ENCODE measurements at regions not wholly inside any gene's neighbourhood (a gene's known extent, or its start where the extent isn't known, plus 50 kb on each side); places are given as distances from the start of the nearest gene placed in this dataset.
"Not testable (repeated sequence)": the region's sequence is repeated elsewhere in the genome, so short reads cannot be mapped to it uniquely, and the experiment has no call there.

DNA sequence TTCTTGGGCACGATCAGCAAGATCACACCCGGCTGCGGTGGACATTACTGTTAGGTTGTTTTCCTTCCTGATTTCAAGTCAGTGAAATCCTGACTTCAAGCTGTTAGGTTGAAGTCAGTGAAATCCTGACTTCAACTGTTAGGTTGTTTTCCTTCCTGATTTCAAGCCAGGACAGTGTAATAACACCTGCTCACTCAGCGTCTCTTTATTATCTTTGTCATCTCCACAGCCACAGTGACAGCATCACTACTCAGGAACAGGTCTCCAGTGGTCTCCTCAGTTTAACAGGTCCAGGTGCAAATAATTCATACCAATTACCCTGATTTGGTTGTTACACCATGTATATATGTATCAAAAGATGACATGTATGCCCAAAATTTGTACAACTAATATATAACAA, 208.1 kb upstream of the REG3G start:
- ChIA-PET CTCF (no interaction called here), POLR2A (ENCODE audit: low non-redundant PET) (no interaction called here)
- no peak for DNase-seq (ENCODE audit: low spot score)
- Histone ChIP-seq H3K4me1 (ENCODE audit: insufficient read depth, low read length, poor library complexity, severe bottlenecking) (peaks cover 15% of the 10 kb centered on the region), H3K36me3 (ENCODE audit: insufficient read depth, low read length, poor library complexity, severe bottlenecking) (no peaks in the 10 kb centered on the region), H3K27me3 (replicated peaks; ENCODE audit: insufficient read depth, low read depth, low read length, poor library complexity) (no peaks in the 10 kb centered on the region), H3K4me3 (ENCODE audit: low read depth, low read length, poor library complexity, severe bottlenecking) (no peak overlapping the region), H3K9me3 (ENCODE audit: low read depth, low read length, poor library complexity, severe bottlenecking) (no peaks in the 10 kb centered on the region), H3K27ac (ENCODE audit: low read depth, low read length, poor library complexity, severe bottlenecking) (no peak overlapping the region)
- no TSS peak for BruUV-seq (replicated peaks)
- intact Hi-C loops (cut with micrococcal nuclease; ENCODE audit: unreplicated experiment): no loop called here
- TF ChIP-seq, protein P1, sequence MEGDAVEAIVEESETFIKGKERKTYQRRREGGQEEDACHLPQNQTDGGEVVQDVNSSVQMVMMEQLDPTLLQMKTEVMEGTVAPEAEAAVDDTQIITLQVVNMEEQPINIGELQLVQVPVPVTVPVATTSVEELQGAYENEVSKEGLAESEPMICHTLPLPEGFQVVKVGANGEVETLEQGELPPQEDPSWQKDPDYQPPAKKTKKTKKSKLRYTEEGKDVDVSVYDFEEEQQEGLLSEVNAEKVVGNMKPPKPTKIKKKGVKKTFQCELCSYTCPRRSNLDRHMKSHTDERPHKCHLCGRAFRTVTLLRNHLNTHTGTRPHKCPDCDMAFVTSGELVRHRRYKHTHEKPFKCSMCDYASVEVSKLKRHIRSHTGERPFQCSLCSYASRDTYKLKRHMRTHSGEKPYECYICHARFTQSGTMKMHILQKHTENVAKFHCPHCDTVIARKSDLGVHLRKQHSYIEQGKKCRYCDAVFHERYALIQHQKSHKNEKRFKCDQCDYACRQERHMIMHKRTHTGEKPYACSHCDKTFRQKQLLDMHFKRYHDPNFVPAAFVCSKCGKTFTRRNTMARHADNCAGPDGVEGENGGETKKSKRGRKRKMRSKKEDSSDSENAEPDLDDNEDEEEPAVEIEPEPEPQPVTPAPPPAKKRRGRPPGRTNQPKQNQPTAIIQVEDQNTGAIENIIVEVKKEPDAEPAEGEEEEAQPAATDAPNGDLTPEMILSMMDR (conservative IDR thresholded peaks at IDR 0.05; ENCODE audit: low read depth, low read length): no peak
- TF ChIP-seq EZH2 (IDR thresholded peaks at IDR 0.05; ENCODE audit: borderline replicate concordance, low read depth, low read length, poor library complexity, severe bottlenecking): no peak

DNA sequence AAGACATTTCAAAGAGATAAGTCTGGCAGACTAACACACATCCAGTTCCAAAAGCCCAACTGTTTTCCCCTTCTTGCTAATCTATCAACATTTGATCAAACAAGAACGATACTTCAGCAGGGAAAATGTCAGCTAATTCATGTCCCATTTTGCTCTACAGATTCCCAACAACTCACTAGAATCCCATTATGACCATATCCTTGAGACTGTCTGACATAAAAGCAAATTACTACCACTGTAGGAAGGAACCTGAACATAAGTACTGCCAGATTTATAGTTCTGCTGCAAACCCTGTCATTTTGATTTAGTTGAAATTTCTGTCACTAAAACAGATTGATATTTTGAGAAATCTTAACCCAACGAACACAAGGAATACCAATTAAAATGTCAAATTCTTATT, 193.0 kb upstream of the REG3G start:
- Histone ChIP-seq H3K9me3 (ENCODE audit: low read depth, low read length, poor library complexity, severe bottlenecking) (no peaks in the 10 kb centered on the region), H3K4me1 (ENCODE audit: insufficient read depth, low read length, poor library complexity, severe bottlenecking) (peaks cover 5% of the 10 kb centered on the region), H3K27ac (ENCODE audit: low read depth, low read length, poor library complexity, severe bottlenecking) (no peak overlapping the region), H3K27me3 (replicated peaks; ENCODE audit: insufficient read depth, low read depth, low read length, poor library complexity) (no peaks in the 10 kb centered on the region), H3K36me3 (ENCODE audit: insufficient read depth, low read length, poor library complexity, severe bottlenecking) (no peaks in the 10 kb centered on the region), H3K4me3 (ENCODE audit: low read depth, low read length, poor library complexity, severe bottlenecking) (no peak overlapping the region)
- CTCF ChIA-PET: no interaction called here
- DNase-seq (ENCODE audit: low spot score): no peak
- TF ChIP-seq, protein P1 (conservative IDR thresholded peaks at IDR 0.05; ENCODE audit: low read depth, low read length): no peak
- TF ChIP-seq EZH2 (IDR thresholded peaks at IDR 0.05; ENCODE audit: borderline replicate concordance, low read depth, low read length, poor library complexity, severe bottlenecking): no peak
- intact Hi-C loops (cut with micrococcal nuclease; ENCODE audit: unreplicated experiment): no loop called here
- POLR2A ChIA-PET (ENCODE audit: low non-redundant PET): no interaction called here
- no TSS peak for BruUV-seq (replicated peaks)

DNA sequence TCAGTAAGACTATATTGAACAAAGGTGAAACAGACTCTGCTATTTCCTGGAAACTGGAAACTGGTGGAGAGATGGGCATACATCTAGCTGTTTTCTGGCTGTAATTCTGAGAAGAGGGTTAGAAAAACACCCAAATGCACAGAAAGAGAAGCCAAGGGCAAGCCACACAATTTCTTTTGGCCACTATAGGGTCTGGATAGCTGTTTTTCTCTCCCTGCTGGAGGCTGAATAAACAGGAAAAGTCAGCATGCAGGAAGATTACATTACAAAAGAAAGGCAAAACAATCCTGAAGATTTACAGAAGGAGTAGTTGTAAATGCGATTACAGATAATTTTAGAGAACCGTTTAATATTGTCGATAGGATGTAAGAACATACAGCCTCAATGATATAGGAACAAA, 186.2 kb upstream of the REG3G start:
- H3K9me3 ChIP-seq (ENCODE audit: low read depth, low read length, poor library complexity, severe bottlenecking): no peaks in the 10 kb centered on the region
- DNase-seq (ENCODE audit: low spot score): no peak
- no TSS peak for BruUV-seq (replicated peaks)
- ChIA-PET CTCF (no interaction called here), POLR2A (ENCODE audit: low non-redundant PET) (no interaction called here)
- no peaks in the 10 kb centered on the region for H3K4me1 ChIP-seq (ENCODE audit: insufficient read depth, low read length, poor library complexity, severe bottlenecking)
- TF ChIP-seq, protein P1 (conservative IDR thresholded peaks at IDR 0.05; ENCODE audit: low read depth, low read length): no peak
- no peak for TF ChIP-seq EZH2 (IDR thresholded peaks at IDR 0.05; ENCODE audit: borderline replicate concordance, low read depth, low read length, poor library complexity, severe bottlenecking)
- no peak overlapping the region for H3K4me3 ChIP-seq (ENCODE audit: low read depth, low read length, poor library complexity, severe bottlenecking)
- no peaks in the 10 kb centered on the region for H3K27me3 ChIP-seq (replicated peaks; ENCODE audit: insufficient read depth, low read depth, low read length, poor library complexity)
- H3K27ac ChIP-seq (ENCODE audit: low read depth, low read length, poor library complexity, severe bottlenecking): no peak overlapping the region
- H3K36me3 ChIP-seq (ENCODE audit: insufficient read depth, low read length, poor library complexity, severe bottlenecking): no peaks in the 10 kb centered on the region
- intact Hi-C loops (cut with micrococcal nuclease; ENCODE audit: unreplicated experiment): no loop called here

DNA sequence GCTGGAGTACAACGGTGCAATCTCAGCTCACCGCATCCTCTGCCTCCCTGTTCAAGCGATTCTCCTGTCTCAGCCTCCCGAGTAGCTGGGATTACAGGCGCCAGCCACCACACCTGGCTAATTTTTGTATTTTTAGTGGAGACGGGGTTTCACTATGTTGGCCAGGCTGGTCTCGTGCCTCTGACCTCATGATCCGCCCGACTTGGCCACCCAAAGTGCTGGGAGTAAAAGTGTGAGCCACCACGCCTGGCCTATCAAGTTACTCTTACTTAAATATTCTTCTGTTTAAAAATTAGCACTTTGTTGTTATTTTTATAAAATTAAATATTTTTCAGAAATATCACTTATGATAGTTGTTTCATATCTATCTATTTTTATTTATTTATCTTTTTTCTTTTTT, 185.2 kb upstream of the REG3G start:
- H3K27ac ChIP-seq (ENCODE audit: low read depth, low read length, poor library complexity, severe bottlenecking); BruUV-seq (replicated peaks); H3K9me3 ChIP-seq (ENCODE audit: low read depth, low read length, poor library complexity, severe bottlenecking); H3K36me3 ChIP-seq (ENCODE audit: insufficient read depth, low read length, poor library complexity, severe bottlenecking); POLR2A ChIA-PET (ENCODE audit: low non-redundant PET); CTCF ChIA-PET; H3K4me1 ChIP-seq (ENCODE audit: insufficient read depth, low read length, poor library complexity, severe bottlenecking); DNase-seq (ENCODE audit: low spot score); H3K4me3 ChIP-seq (ENCODE audit: low read depth, low read length, poor library complexity, severe bottlenecking); H3K27me3 ChIP-seq (replicated peaks; ENCODE audit: insufficient read depth, low read depth, low read length, poor library complexity); intact Hi-C loops (cut with micrococcal nuclease; ENCODE audit: unreplicated experiment): not testable (repeated sequence)

Data from A673 (cell line).